GM19099 (cell line): ENCODE measurements at regions not wholly inside any gene's neighbourhood (a gene's known extent, or its start where the extent isn't known, plus 50 kb on each side); places are given as distances from the start of the nearest gene placed in this dataset.

ENCODE experiments used
- POLR2A ChIP-seq: IDR thresholded peaks from 3 replicates; pipeline ENCODE4 v1.6.1; 2011; ENCODE audit warnings: low read depth; ENCODE audit not compliant: insufficient read length; ENCODE audit errors: extremely low read depth

GRCh38 chr7:46478046-46478445 is 557.0 kb upstream of the IGFBP3 start:
- no peak for TF ChIP-seq POLR2A

GRCh38 chr7:46468753-46469356 is 547.8 kb upstream of the IGFBP3 start:
- no peak for TF ChIP-seq POLR2A

- no peak for TF ChIP-seq POLR2A
These were observed 542.1 kb upstream of the IGFBP3 start for GRCh38 chr7:46463170-46463569.

GRCh38 chr7:46461334-46461777 is 540.3 kb upstream of the IGFBP3 start:
- no peak for TF ChIP-seq POLR2A

- TF ChIP-seq POLR2A, result no peak
These were observed 538.9 kb upstream of the IGFBP3 start for GRCh38 chr7:46459942-46460341.

- no peak for TF ChIP-seq POLR2A
These were observed 533.7 kb upstream of the IGFBP3 start for GRCh38 chr7:46454816-46455215.

- TF ChIP-seq POLR2A, result no peak
These were observed 531.6 kb upstream of the IGFBP3 start for GRCh38 chr7:46452561-46453135.

GRCh38 chr7:46451846-46452245 is 530.8 kb upstream of the IGFBP3 start:
- TF ChIP-seq POLR2A, result no peak

GRCh38 chr7:46450886-46451285 is 529.8 kb upstream of the IGFBP3 start:
- TF ChIP-seq POLR2A, result no peak

GRCh38 chr7:46450425-46450824 is 529.4 kb upstream of the IGFBP3 start:
- no peak for TF ChIP-seq POLR2A

- no peak for TF ChIP-seq POLR2A
These were observed 528.7 kb upstream of the IGFBP3 start for GRCh38 chr7:46449743-46450142.

- no peak for TF ChIP-seq POLR2A
These were observed 527.4 kb upstream of the IGFBP3 start for GRCh38 chr7:46448478-46448877.

- TF ChIP-seq POLR2A, result no peak
These were observed 525.1 kb upstream of the IGFBP3 start for GRCh38 chr7:46446151-46446550.

GRCh38 chr7:46444256-46444655 is 523.2 kb upstream of the IGFBP3 start:
- no peak for TF ChIP-seq POLR2A

GRCh38 chr7:46440186-46440585 is 519.1 kb upstream of the IGFBP3 start:
- TF ChIP-seq POLR2A, result no peak

GRCh38 chr7:46432708-46433107 is 511.6 kb upstream of the IGFBP3 start:
- no peak for TF ChIP-seq POLR2A

- no peak for TF ChIP-seq POLR2A
These were observed 507.2 kb upstream of the IGFBP3 start for GRCh38 chr7:46428295-46428694.
